Hepatocyte (in vitro differentiated cells): ENCODE measurements at regions not wholly inside any gene's neighbourhood (a gene's known extent, or its start where the extent isn't known, plus 50 kb on each side); places are given as distances from the start of the nearest gene placed in this dataset.

ENCODE experiments used
- CTCF ChIP-seq: fragments of 200-600 bp; sonication (generic); IDR thresholded peaks from 2 replicates; pipeline ENCODE4 v1.5.1; 2016; ENCODE audit warnings: antibody characterized with exemption, mild to moderate bottlenecking; ENCODE audit not compliant: poor library complexity
- EZH2 ChIP-seq: fragments of 200-600 bp; sonication (generic); IDR thresholded peaks from 2 replicates; pipeline ENCODE4 v1.6.1; 2016; ENCODE audit warnings: antibody characterized with exemption, mild to moderate bottlenecking, borderline replicate concordance

GRCh38 chr16:16821261-16821660 lies 442.3 kb downstream of the NPIPA7 start:
- no peak for TF ChIP-seq CTCF
- TF ChIP-seq EZH2: no peak
